K562 (cell line): ENCODE measurements at regions not wholly inside any gene's neighbourhood (a gene's known extent, or its start where the extent isn't known, plus 50 kb on each side); places are given as distances from the start of the nearest gene placed in this dataset.

Source experiments
- SP1 ChIP-seq: sonication (generic); formaldehyde crosslinking; IDR thresholded peaks from 2 replicates; pipeline ENCODE4 v1.8.1; 2022; ENCODE audit warnings: mild to moderate bottlenecking, missing genetic modification reagents
- TF ChIP-seq, protein P1 (sequence below): fragments of 450-650 bp; IDR thresholded peaks from 2 replicates; pipeline ENCODE4 v1.6.1; 2017; ENCODE audit warnings: mild to moderate bottlenecking, moderate library complexity

GRCh38 chr5:5645891-5646290 lies 223.4 kb downstream of the ICE1 start:
- no peak for TF ChIP-seq SP1 (CRISPR knock-in tag)
- TF ChIP-seq, protein P1, sequence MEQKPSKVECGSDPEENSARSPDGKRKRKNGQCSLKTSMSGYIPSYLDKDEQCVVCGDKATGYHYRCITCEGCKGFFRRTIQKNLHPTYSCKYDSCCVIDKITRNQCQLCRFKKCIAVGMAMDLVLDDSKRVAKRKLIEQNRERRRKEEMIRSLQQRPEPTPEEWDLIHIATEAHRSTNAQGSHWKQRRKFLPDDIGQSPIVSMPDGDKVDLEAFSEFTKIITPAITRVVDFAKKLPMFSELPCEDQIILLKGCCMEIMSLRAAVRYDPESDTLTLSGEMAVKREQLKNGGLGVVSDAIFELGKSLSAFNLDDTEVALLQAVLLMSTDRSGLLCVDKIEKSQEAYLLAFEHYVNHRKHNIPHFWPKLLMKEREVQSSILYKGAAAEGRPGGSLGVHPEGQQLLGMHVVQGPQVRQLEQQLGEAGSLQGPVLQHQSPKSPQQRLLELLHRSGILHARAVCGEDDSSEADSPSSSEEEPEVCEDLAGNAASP = no peak
